Esophagus squamous epithelium (tissue), 4 donors: ENCODE measurements at regions not wholly inside any gene's neighbourhood (a gene's known extent, or its start where the extent isn't known, plus 50 kb on each side); places are given as distances from the start of the nearest gene placed in this dataset.

ENCODE experiments used
- POLR2A ChIP-seq, 4 donors: fragments of 450-650 bp; IDR thresholded peaks; one replicate each; pipeline ENCODE4 v1.6.1; 2017; ENCODE audit warnings: antibody characterized with exemption in 4 of 4, mild to moderate bottlenecking in 4 of 4, moderate library complexity in 3 of 4
- TF ChIP-seq, protein P1 (sequence below), 6 experiments: fragments of 450-650 bp in 4 of 6; fragments of 200-600 bp in 2 of 6; sonication (generic) in 2 of 6; IDR thresholded peaks; one replicate each; pipeline ENCODE4 v1.5.1; 2016 to 2019; ENCODE audit warnings: antibody characterized with exemption in 6 of 6, mild to moderate bottlenecking in 4 of 6, moderate library complexity in 4 of 6

DNA sequence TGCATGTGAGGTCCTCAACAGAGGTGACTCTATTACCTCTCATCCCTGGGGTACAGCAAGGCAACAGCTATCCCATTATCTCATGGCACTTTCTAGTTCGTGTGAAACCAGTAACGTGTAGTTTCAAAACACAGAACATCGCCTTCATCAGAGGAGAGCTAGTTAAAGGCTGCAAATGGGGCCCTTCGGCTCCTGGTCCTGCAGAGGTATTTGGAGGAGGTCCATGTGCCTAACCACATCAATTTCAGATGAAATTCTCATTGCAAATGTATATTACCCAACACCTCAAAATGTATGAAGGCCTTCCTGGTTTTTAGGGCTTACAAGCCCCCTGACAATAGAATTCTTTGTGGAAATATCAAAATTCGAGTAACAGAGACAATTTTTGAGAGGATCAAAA is 95.7 kb upstream of the PSMD7 start:
- TF ChIP-seq POLR2A (IDR thresholded peaks at IDR 0.05): no peak
- TF ChIP-seq, protein P1, sequence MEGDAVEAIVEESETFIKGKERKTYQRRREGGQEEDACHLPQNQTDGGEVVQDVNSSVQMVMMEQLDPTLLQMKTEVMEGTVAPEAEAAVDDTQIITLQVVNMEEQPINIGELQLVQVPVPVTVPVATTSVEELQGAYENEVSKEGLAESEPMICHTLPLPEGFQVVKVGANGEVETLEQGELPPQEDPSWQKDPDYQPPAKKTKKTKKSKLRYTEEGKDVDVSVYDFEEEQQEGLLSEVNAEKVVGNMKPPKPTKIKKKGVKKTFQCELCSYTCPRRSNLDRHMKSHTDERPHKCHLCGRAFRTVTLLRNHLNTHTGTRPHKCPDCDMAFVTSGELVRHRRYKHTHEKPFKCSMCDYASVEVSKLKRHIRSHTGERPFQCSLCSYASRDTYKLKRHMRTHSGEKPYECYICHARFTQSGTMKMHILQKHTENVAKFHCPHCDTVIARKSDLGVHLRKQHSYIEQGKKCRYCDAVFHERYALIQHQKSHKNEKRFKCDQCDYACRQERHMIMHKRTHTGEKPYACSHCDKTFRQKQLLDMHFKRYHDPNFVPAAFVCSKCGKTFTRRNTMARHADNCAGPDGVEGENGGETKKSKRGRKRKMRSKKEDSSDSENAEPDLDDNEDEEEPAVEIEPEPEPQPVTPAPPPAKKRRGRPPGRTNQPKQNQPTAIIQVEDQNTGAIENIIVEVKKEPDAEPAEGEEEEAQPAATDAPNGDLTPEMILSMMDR (IDR thresholded peaks at IDR 0.05): no peak
